ENCODE measurements at regions not wholly inside any gene's neighbourhood (a gene's known extent, or its start where the extent isn't known, plus 50 kb on each side); places are given as distances from the start of the nearest gene placed in this dataset.

DNA sequence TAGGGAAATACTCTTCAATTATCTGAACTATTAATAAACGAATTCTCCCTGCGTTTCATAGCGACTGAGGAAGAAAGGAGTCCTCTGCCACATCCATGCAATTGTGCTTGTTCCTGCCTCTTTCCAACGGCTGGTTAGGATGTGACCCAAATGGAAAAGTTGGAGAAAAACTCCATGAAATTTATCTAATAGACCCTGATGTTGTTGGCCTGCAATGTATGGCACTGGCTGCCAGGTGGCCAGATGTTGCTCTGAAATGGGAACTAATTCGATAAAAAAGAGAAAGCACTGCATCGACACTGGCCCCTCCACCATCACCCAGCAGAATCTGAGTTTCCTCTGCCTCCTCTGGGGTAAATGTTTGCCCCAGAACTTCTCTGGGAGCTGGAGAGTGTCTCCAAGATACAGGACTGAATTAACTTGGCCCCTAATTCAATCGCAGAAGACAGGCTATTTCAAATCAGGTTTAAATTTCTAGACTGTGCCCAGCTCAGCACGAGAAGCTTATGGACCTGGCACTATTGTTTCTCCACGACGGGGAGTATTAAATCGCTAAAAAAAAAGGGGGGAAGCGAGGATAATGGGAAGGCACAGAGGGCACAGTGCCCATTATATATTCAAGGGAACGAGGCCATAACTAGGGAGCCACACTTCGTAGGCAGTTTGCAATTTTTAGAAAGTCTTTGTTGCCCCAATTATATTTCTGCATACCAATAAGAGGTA lies 103.9 kb downstream of the ZIC5 start:
- TF ChIP-seq POLR2A (IDR thresholded peaks at IDR 0.05), result no peak
- TF ChIP-seq, protein P1, sequence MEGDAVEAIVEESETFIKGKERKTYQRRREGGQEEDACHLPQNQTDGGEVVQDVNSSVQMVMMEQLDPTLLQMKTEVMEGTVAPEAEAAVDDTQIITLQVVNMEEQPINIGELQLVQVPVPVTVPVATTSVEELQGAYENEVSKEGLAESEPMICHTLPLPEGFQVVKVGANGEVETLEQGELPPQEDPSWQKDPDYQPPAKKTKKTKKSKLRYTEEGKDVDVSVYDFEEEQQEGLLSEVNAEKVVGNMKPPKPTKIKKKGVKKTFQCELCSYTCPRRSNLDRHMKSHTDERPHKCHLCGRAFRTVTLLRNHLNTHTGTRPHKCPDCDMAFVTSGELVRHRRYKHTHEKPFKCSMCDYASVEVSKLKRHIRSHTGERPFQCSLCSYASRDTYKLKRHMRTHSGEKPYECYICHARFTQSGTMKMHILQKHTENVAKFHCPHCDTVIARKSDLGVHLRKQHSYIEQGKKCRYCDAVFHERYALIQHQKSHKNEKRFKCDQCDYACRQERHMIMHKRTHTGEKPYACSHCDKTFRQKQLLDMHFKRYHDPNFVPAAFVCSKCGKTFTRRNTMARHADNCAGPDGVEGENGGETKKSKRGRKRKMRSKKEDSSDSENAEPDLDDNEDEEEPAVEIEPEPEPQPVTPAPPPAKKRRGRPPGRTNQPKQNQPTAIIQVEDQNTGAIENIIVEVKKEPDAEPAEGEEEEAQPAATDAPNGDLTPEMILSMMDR (IDR thresholded peaks at IDR 0.05), result no peak

Measured in uterus (tissue), 2 donors.